GM10248 (cell line): ENCODE measurements at regions not wholly inside any gene's neighbourhood (a gene's known extent, or its start where the extent isn't known, plus 50 kb on each side); places are given as distances from the start of the nearest gene placed in this dataset.

Source experiments
- CTCF ChIA-PET: fragments of 300-600 bp; sonication (Branson Sonifier 250); formaldehyde crosslinking; extraction: SDS; loops from one replicate; lab custom pipeline; 2021; ENCODE audit warnings: antibody characterized with exemption; lab: Yijun Ruan, JAX
- POLR2A ChIA-PET: fragments of 350-650 bp; sonication (Branson Sonifier 250); formaldehyde crosslinking; extraction: SDS; loops from one replicate; lab custom pipeline; 2020; ENCODE audit warnings: antibody characterized with exemption; lab: Yijun Ruan, JAX
- DNase-seq: peaks from one replicate; pipeline ENCODE4 v3.0.0; 2012; ENCODE audit errors: extremely low spot score
- CTCF ChIP-seq: IDR thresholded peaks from 2 replicates; pipeline ENCODE4 v1.5.1; 2012; ENCODE audit warnings: mild to moderate bottlenecking, low read depth; ENCODE audit errors: extremely low read depth, missing control alignments, control extremely low read depth

DNA sequence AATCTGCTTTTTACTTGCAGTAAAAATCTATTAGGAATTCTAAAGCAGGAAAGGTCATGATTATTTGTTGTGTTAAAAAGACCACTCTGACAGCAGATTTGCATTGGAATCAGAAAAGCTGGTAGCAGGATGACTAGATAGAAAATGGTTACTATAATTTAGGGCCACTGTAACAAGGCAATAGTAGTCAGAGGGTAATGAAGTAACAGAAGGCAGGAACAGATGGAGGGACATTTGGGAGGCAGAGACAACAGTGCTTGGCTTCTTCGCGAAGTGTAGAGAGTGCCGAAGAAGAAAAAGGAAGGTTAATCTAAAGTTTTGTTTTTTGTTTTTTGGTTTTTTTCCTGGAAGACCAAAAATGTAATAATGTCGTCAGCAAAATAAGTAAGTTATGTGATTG is 129.8 kb upstream of the SLC5A12 start:
- POLR2A ChIA-PET: no interaction called here
- no peak for DNase-seq
- no peak for TF ChIP-seq CTCF
- CTCF ChIA-PET: no interaction called here

DNA sequence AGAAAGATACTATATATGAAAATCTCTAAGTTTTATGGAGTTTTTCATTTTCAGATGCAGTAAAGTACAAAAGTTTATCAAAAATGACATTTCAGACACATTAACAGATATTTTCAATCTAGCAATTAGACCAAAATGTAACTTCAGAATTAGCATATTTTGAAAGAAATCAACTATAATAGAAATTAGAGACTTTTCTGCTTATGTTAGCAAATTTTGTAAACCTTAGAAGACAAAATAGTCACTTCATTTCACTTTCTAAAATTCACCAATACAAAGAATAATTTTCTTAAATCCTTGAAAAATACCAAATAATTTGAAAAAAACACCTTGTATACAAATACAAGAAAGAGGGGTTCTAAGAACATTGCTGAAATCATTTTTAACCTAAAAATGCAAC is 135.8 kb upstream of the FIBIN start:
- DNase-seq: no peak
- ChIA-PET POLR2A (no interaction called here), CTCF (interaction anchor here (1.3 kb wide), 1 partner anchor 11 kb away, joined by 4 read pairs; no protein-coding TSS in a partner anchor)
- no peak for TF ChIP-seq CTCF

DNA sequence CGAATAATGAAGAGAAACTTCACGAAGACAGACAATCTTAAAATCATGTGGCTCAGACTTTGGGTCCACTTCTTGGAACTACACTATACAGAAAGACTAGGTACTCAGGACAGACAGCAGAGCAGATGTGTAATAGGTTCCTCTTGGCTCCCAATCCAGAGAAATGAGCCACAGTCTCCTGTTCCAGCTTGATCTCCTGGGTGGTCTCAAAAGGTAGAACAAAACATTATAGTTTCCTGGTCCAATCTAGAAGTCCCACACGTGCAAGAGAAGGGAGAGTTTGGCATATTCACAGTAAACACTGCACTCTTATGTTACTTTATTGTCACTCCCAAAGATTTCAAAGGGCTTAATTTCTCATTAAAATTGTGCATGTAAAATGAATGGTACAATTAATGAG is 134.5 kb upstream of the FIBIN start:
- ChIA-PET POLR2A (no interaction called here), CTCF (interaction anchor here (1.3 kb wide), 1 partner anchor 10 kb away, joined by 4 read pairs; no protein-coding TSS in a partner anchor)
- TF ChIP-seq CTCF: no peak
- no peak for DNase-seq

GRCh38 chr11:26860091-26860780 is 133.7 kb upstream of the FIBIN start:
- TF ChIP-seq CTCF: no peak
- ChIA-PET POLR2A (no interaction called here), CTCF (no interaction called here)

GRCh38 chr11:26860895-26861294 is 133.0 kb upstream of the FIBIN start:
- POLR2A ChIA-PET: no interaction called here
- no peak for TF ChIP-seq CTCF
- CTCF ChIA-PET: no interaction called here

More at GRCh38 chr11:26860091-26860780, 133.7 kb upstream of the FIBIN start:
- no peak for DNase-seq

GRCh38 chr11:26862801-26863200 is 131.1 kb upstream of the FIBIN start:
- TF ChIP-seq CTCF: no peak
- ChIA-PET POLR2A (no interaction called here), CTCF (interaction anchor here (1.2 kb wide), 1 partner anchor 10 kb away, joined by 4 read pairs; no protein-coding TSS in a partner anchor)
- no peak for DNase-seq

More at GRCh38 chr11:26860895-26861294, 133.0 kb upstream of the FIBIN start:
- no peak for DNase-seq
